H1 (cell line): ENCODE measurements at regions not wholly inside any gene's neighbourhood (a gene's known extent, or its start where the extent isn't known, plus 50 kb on each side); places are given as distances from the start of the nearest gene placed in this dataset.

ENCODE experiments used
- CTCF ChIA-PET: fragments of 300-600 bp; sonication (Branson Sonifier 250); formaldehyde crosslinking; loops from one replicate; lab custom pipeline; 2021; ENCODE audit not compliant: partially characterized antibody; lab: Charles Lee
- POLR2A ChIA-PET: fragments of 300-600 bp; sonication (Branson Sonifier 250); formaldehyde crosslinking; loops from one replicate; lab custom pipeline; 2021; ENCODE audit warnings: inconsistent platforms; ENCODE audit not compliant: partially characterized antibody; lab: Charles Lee
- DNase-seq, 2 experiments: peaks; one replicate each; pipeline versions ENCODE4 v3.0.0 to v3.0.0-alpha.2; 2010 to 2022; ENCODE audit warnings: low spot score in 2 of 2, low read depth in 1 of 2, mixed read lengths in 1 of 2
- FAIRE-seq: peaks from 2 replicates; lab custom pipeline; 2011; peaks lifted over from hg19 to GRCh38; lab: Jason Lieb, UNC
- H2AFZ ChIP-seq: 2 replicates; pipeline ENCODE4 v1.8.1; 2012; ENCODE audit warnings: low read length, inconsistent platforms
- H2AK5ac ChIP-seq: 2 replicates; pipeline ENCODE4 v1.6.1; 2013; ENCODE audit warnings: low read depth, low read length
- H2BK120ac ChIP-seq: replicated peaks from 2 replicates; pipeline ENCODE3; 2013; ENCODE audit warnings: low read depth, low read length, inconsistent platforms
- H2BK12ac ChIP-seq: 2 replicates; pipeline ENCODE4 v1.6.1; 2013; ENCODE audit warnings: low read depth, low read length
- H2BK15ac ChIP-seq: 2 replicates; pipeline ENCODE4 v1.6.1; 2013; ENCODE audit warnings: low read length
- H2BK20ac ChIP-seq: 2 replicates; pipeline ENCODE4 v1.6.1; 2013; ENCODE audit warnings: low read length
- H2BK5ac ChIP-seq: 2 replicates; pipeline ENCODE4 v1.6.1; 2013; ENCODE audit warnings: low read depth, low read length
- H3K14ac ChIP-seq: 2 replicates; pipeline ENCODE4 v1.6.1; 2013; ENCODE audit warnings: inconsistent platforms; ENCODE audit not compliant: insufficient read length
- H3K18ac ChIP-seq: 2 replicates; pipeline ENCODE4 v1.6.1; 2013; ENCODE audit warnings: low read length; ENCODE audit errors: extremely low read depth
- H3K23ac ChIP-seq: 2 replicates; pipeline ENCODE4 v1.6.1; 2013; ENCODE audit warnings: inconsistent platforms; ENCODE audit not compliant: insufficient read length
- H3K23me2 ChIP-seq: 2 replicates; pipeline ENCODE4 v1.6.1; 2013; ENCODE audit warnings: low read depth, low read length
- H3K27ac ChIP-seq: 2 replicates; pipeline ENCODE4 v1.6.1; 2011; ENCODE audit warnings: low read depth, low read length, inconsistent platforms
- H3K27me3 ChIP-seq, 4 experiments: replicated peaks in 1 of 4; 1 replicate in 1 of 4; 2 replicates in 3 of 4; pipeline versions ENCODE4 v1.6.1 to v1.8.1; 2011 to 2013; ENCODE audit warnings: low read length in 3 of 4, mild to moderate bottlenecking in 3 of 4, inconsistent platforms in 2 of 4, mixed read lengths in 2 of 4, moderate library complexity in 1 of 4; ENCODE audit not compliant: control insufficient read depth in 3 of 4, insufficient read depth in 3 of 4; ENCODE audit errors: extremely low read depth in 1 of 4
- H3K36me3 ChIP-seq, 4 experiments: 2 replicates each; pipeline versions ENCODE4 v1.6.1 to v1.8.1; 2011 to 2013; ENCODE audit warnings: mild to moderate bottlenecking in 4 of 4, low read length in 3 of 4, moderate library complexity in 2 of 4, control low read depth in 1 of 4, inconsistent platforms in 1 of 4; ENCODE audit not compliant: insufficient read depth in 4 of 4, control insufficient read depth in 2 of 4
- H3K4ac ChIP-seq: replicated peaks from 2 replicates; pipeline ENCODE3; 2013; ENCODE audit warnings: low read length, low read depth, mixed read lengths, inconsistent platforms; ENCODE audit not compliant: insufficient read length
- H3K4me1 ChIP-seq, 4 experiments: replicated peaks in 1 of 4; 1 replicate in 1 of 4; 2 replicates in 3 of 4; pipeline versions ENCODE4 v1.6.1 to v1.8.1; 2011 to 2013; ENCODE audit warnings: low read length in 3 of 4, inconsistent platforms in 2 of 4, mixed read lengths in 1 of 4; ENCODE audit not compliant: insufficient read depth in 4 of 4, control insufficient read depth in 3 of 4
- H3K4me2 ChIP-seq, 2 experiments: 2 replicates each; pipeline versions ENCODE4 v1.6.1 to v1.8.1; 2011 to 2013; ENCODE audit warnings: low read depth in 2 of 2, low read length in 2 of 2, control low read depth in 1 of 2, inconsistent platforms in 1 of 2, mild to moderate bottlenecking in 1 of 2; ENCODE audit not compliant: insufficient read depth in 1 of 2
- H3K4me3 ChIP-seq, 4 experiments: fragments of 200-600, 300-600 bp in 1 of 4; sonication (generic), shearing (Covaris generic), sonication (Bioruptor Twin) in 1 of 4; 2 replicates each; pipeline versions ENCODE4 v1.5.1 to v1.8.1; 2011 to 2016; ENCODE audit warnings: low read length in 4 of 4, low read depth in 3 of 4, control low read depth in 2 of 4, inconsistent platforms in 2 of 4, mild to moderate bottlenecking in 2 of 4, mixed read lengths in 1 of 4, moderate library complexity in 1 of 4; ENCODE audit not compliant: insufficient read depth in 2 of 4; ENCODE audit errors: extremely low read depth in 1 of 4
- H3K56ac ChIP-seq: replicated peaks from 2 replicates; pipeline ENCODE3; 2013; ENCODE audit warnings: low read depth, mild to moderate bottlenecking, mixed read lengths, low read length, inconsistent platforms; ENCODE audit not compliant: insufficient read length
- H3K79me1 ChIP-seq: 2 replicates; pipeline ENCODE4 v1.6.1; 2013; ENCODE audit warnings: low read depth, low read length, control low read depth
- H3K79me2 ChIP-seq, 2 experiments: 2 replicates each; pipeline versions ENCODE4 v1.6.1 to v1.8.1; 2012 to 2013; ENCODE audit warnings: low read length in 2 of 2, mild to moderate bottlenecking in 2 of 2, inconsistent platforms in 1 of 2; ENCODE audit not compliant: insufficient read depth in 2 of 2, control insufficient read depth in 1 of 2
- H3K9ac ChIP-seq, 4 experiments: replicated peaks in 1 of 4; 1 replicate in 1 of 4; 2 replicates in 3 of 4; pipeline versions ENCODE4 v1.6.1 to v1.8.1; 2011 to 2013; ENCODE audit warnings: low read depth in 3 of 4, low read length in 3 of 4, control low read depth in 2 of 4, mild to moderate bottlenecking in 2 of 4, moderate library complexity in 2 of 4, inconsistent platforms in 1 of 4; ENCODE audit errors: extremely low read depth in 1 of 4
- H3K9me3 ChIP-seq, 2 experiments: 2 replicates each; pipeline versions ENCODE4 v1.6.1 to v1.8.1; 2012 to 2013; ENCODE audit warnings: mild to moderate bottlenecking in 2 of 2, moderate library complexity in 2 of 2, control low read depth in 1 of 2, inconsistent platforms in 1 of 2, low read depth in 1 of 2, low read length in 1 of 2, mixed read lengths in 1 of 2; ENCODE audit not compliant: insufficient read depth in 2 of 2
- H4K20me1 ChIP-seq, 2 experiments: replicated peaks in 1 of 2; 2 replicates each; pipeline versions ENCODE3 to v1.8.1; 2011 to 2013; ENCODE audit warnings: inconsistent platforms in 2 of 2, low read length in 2 of 2, mild to moderate bottlenecking in 1 of 2; ENCODE audit not compliant: insufficient read depth in 2 of 2, control insufficient read depth in 1 of 2
- H4K5ac ChIP-seq: 2 replicates; pipeline ENCODE4 v1.6.1; 2013; ENCODE audit warnings: low read length, low read depth, mixed read lengths, inconsistent platforms; ENCODE audit not compliant: insufficient read length
- H4K8ac ChIP-seq: 2 replicates; pipeline ENCODE4 v1.8.0; 2013; ENCODE audit warnings: mild to moderate bottlenecking, moderate library complexity, low read length, inconsistent platforms; ENCODE audit not compliant: insufficient read depth; ENCODE audit errors: extremely low read depth
- H4K91ac ChIP-seq: replicated peaks from 2 replicates; pipeline ENCODE3; 2013; ENCODE audit warnings: low read length, mixed read lengths, inconsistent platforms; ENCODE audit not compliant: insufficient read length
- GTF2F1 ChIP-seq: IDR thresholded peaks from 2 replicates; pipeline ENCODE4 v1.6.1; 2012; ENCODE audit warnings: low read depth, low read length, improper control_type of control experiment, borderline replicate concordance
- NRF1 ChIP-seq: IDR thresholded peaks from 2 replicates; pipeline ENCODE4 v1.6.1; 2011; ENCODE audit warnings: mild to moderate bottlenecking, low read depth, low read length, improper control_type of control experiment
- POU5F1 ChIP-seq: IDR thresholded peaks from 2 replicates; pipeline ENCODE4 v1.6.1; 2011; ENCODE audit warnings: low read depth, mild to moderate bottlenecking, low read length, moderate library complexity
- RAD21 ChIP-seq, 2 experiments: IDR thresholded peaks in 1 of 2; conservative IDR thresholded peaks in 1 of 2; 2 replicates each; pipeline ENCODE4 v1.6.1; 2011; ENCODE audit warnings: low read depth in 2 of 2, low read length in 2 of 2, improper control_type of control experiment in 1 of 2, inconsistent platforms in 1 of 2, mild to moderate bottlenecking in 1 of 2, moderate library complexity in 1 of 2
- SP4 ChIP-seq: IDR thresholded peaks from 2 replicates; pipeline ENCODE4 v1.6.1; 2012; ENCODE audit warnings: low read length, inconsistent platforms
- ZNF274 ChIP-seq: IDR thresholded peaks from 2 replicates; pipeline ENCODE4 v1.7.0; 2012; ENCODE audit warnings: low read length, borderline replicate concordance; ENCODE audit errors: extremely low read depth
- WGBS, 2 experiments: shearing (Covaris generic) in 1 of 2; methylation state at CpG; one replicate each; pipeline versions ENCODE4 v1.1.6 to v1.1.7; 2013 to 2015; ENCODE audit warnings: low lambda C conversion rate in 2 of 2, mixed read lengths in 2 of 2, inconsistent platforms in 1 of 2, low coverage in 1 of 2, missing lambda C conversion rate in 1 of 2; ENCODE audit not compliant: insufficient replicate concordance in 2 of 2, insufficient coverage in 1 of 2, insufficient read length in 1 of 2; ENCODE audit errors: extremely low coverage in 1 of 2, missing lambda C conversion rate in 1 of 2; 5-methylcytosine and 5-hydroxymethylcytosine counted together
- TF ChIP-seq, protein P1 (sequence below): IDR thresholded peaks from 2 replicates; pipeline ENCODE4 v1.6.1; 2012; ENCODE audit warnings: inconsistent platforms

DNA sequence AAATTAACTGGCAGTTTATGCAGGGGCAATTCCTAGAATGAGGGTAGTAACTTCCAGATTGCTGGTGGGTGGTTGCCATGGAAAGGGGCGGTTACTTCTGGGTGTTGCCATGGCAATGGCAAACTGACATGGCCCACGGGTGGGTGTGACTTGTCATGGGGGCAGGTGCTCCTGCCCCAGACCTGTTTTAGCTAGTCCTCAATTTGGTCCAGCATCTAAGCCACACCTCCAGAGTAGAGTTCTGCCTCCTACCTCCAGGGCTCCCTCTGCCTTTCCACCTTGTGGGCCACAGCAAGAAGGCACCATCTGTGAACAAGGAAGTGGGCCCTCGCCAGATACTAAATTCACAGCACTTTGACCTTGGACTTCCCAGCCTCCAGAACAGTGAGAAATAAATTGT lies 148.7 kb downstream of the TFCP2L1 start:
- Histone ChIP-seq H4K8ac (no peak overlapping the region), H3K27ac (no peak overlapping the region), H3K36me3 (no peaks in the 10 kb centered on the region), H2BK5ac (no peak overlapping the region), H3K14ac (no peak overlapping the region), H3K23me2 (peaks cover 7% of the 10 kb centered on the region; the same call in 1 of the 2 replicates), H4K5ac (no peak overlapping the region), H3K56ac (no peak overlapping the region), H3K27me3 (peaks cover 0 to 6% (median 2%) of the 10 kb centered on the region in 4 experiments; a peak in 2 of 7 replicates), H2BK120ac (no peak overlapping the region), H2BK20ac (no peak overlapping the region), H4K91ac (no peak overlapping the region), H3K4me3 (no peak overlapping the region), H3K23ac (no peak overlapping the region), H3K18ac (no peak overlapping the region), H2BK12ac (no peak overlapping the region)
- 89% methylated on average over 3 of the region's 3 CpGs; no CpG with 5 or more reads in 1 of the 2 experiments for WGBS, 2 experiments
- no peak for DNase-seq
- TF ChIP-seq NRF1 (no peak), SP4 (no peak), RAD21 (IDR thresholded peaks at IDR 0.05 in 1 of 2, conservative IDR thresholded peaks at IDR 0.05 in 1 of 2; ENCODE audit: low read depth in 2 of 2, low read length in 2 of 2) (no peak), GTF2F1 (no peak), POU5F1 (no peak), ZNF274 (no peak)
- TF ChIP-seq, protein P1, sequence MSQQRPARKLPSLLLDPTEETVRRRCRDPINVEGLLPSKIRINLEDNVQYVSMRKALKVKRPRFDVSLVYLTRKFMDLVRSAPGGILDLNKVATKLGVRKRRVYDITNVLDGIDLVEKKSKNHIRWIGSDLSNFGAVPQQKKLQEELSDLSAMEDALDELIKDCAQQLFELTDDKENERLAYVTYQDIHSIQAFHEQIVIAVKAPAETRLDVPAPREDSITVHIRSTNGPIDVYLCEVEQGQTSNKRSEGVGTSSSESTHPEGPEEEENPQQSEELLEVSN, result no peak
- TF ChIP-seq, all 59 proteins: peak for 0
- Histone ChIP-seq H4K20me1 (peaks cover 0 to 9% of the 10 kb centered on the region in 2 experiments), H2BK15ac (no peak overlapping the region), H3K4ac (no peak overlapping the region), H3K4me1 (peaks cover 0 to 19% (median 12%) of the 10 kb centered on the region in 4 experiments; a peak in 6 of 7 replicates), H2AK5ac (no peak overlapping the region), H3K9me3 (no peaks in the 10 kb centered on the region; a peak in 1 of 4 replicates), H2AFZ (no peak overlapping the region), H3K9ac (no peak overlapping the region), H3K79me1 (no peaks in the 10 kb centered on the region), H3K4me2 (no peak overlapping the region), H3K79me2 (no peaks in the 10 kb centered on the region)
- POLR2A ChIA-PET, result no interaction called here
- no peak for FAIRE-seq
- CTCF ChIA-PET, result interaction anchor here (0.6 to 1.6 kb wide), 4 partner anchors 14 to 752 kb away, joined by 3 to 6 read pairs (median 4); no protein-coding TSS in a partner anchor
